KMS-11 (cell line): ENCODE measurements at regions not wholly inside any gene's neighbourhood (a gene's known extent, or its start where the extent isn't known, plus 50 kb on each side); places are given as distances from the start of the nearest gene placed in this dataset.

Source experiments
- H2AFZ ChIP-seq: fragments of 200-600 bp; sonication (generic); 2 replicates; pipeline ENCODE4 v1.6.1; 2016; ENCODE audit warnings: antibody characterized with exemption, mixed run types, low read depth
- H3K27ac ChIP-seq: fragments of 200-600 bp; sonication (generic); 2 replicates; pipeline ENCODE4 v1.6.1; 2016; ENCODE audit warnings: mild to moderate bottlenecking, mixed run types
- H3K27me3 ChIP-seq: fragments of 200-600 bp; sonication (generic); 2 replicates; pipeline ENCODE4 v1.6.1; 2017; ENCODE audit warnings: mild to moderate bottlenecking, low read depth, mixed run types, moderate library complexity; ENCODE audit not compliant: insufficient read depth
- H3K36me3 ChIP-seq: fragments of 200-600 bp; sonication (generic); 2 replicates; pipeline ENCODE4 v1.6.1; 2017; ENCODE audit warnings: mild to moderate bottlenecking, mixed run types; ENCODE audit not compliant: insufficient read depth
- H3K4me1 ChIP-seq: fragments of 200-600 bp; sonication (generic); 2 replicates; pipeline ENCODE4 v1.6.1; 2016; ENCODE audit warnings: mild to moderate bottlenecking, low read depth, mixed run types; ENCODE audit not compliant: poor library complexity, severe bottlenecking
- H3K4me2 ChIP-seq: fragments of 200-600 bp; sonication (generic); 2 replicates; pipeline ENCODE4 v1.7.0; 2016; ENCODE audit warnings: mild to moderate bottlenecking, mixed run types
- H3K4me3 ChIP-seq: fragments of 200-600 bp; sonication (generic); IDR thresholded peaks from 2 replicates; pipeline ENCODE4 v1.6.1; 2017; ENCODE audit warnings: low read depth, low read length, mixed read lengths; ENCODE audit not compliant: insufficient read depth
- H3K79me2 ChIP-seq: fragments of 200-600 bp; sonication (generic); 2 replicates; pipeline ENCODE4 v1.6.1; 2016; ENCODE audit warnings: low read depth, mixed run types; ENCODE audit not compliant: insufficient read depth
- H3K9ac ChIP-seq: fragments of 200-600 bp; sonication (generic); 2 replicates; pipeline ENCODE4 v1.6.1; 2016; ENCODE audit warnings: mild to moderate bottlenecking, mixed run types
- H4K20me1 ChIP-seq: fragments of 200-600 bp; sonication (generic); 2 replicates; pipeline ENCODE4 v1.6.1; 2016; ENCODE audit warnings: mild to moderate bottlenecking, mixed run types; ENCODE audit not compliant: insufficient read depth
- CTCF ChIP-seq: fragments of 200-600 bp; sonication (generic); conservative IDR thresholded peaks from 2 replicates; pipeline ENCODE4 v1.6.1; 2017; ENCODE audit warnings: low read depth, mild to moderate bottlenecking, antibody characterized with exemption, low read length, moderate library complexity, mixed read lengths

DNA sequence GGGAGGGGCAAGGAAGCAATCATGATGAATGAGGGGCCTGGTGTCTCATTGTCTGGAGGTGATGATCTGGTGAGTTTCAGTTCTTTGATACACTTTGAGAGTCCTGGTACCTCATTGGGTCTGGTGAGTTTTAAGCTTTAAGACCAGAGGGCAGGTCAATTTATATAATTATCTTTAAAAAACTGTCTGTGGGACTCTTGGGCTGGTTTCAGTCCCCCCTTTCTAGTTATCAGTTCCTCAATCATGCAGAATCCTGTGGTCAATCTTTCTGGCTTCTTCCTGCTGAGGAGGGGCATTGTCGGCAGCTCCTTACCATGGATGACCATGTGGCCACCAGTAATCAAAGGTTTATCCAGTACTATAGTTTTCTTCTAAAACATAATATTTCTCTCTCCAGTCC is 789.1 kb downstream of the PCDH18 start:
- Histone ChIP-seq H3K27ac (no peak overlapping the region), H4K20me1 (no peaks in the 10 kb centered on the region), H3K36me3 (no peaks in the 10 kb centered on the region), H3K4me3 (no peak overlapping the region), H3K27me3 (no peaks in the 10 kb centered on the region), H3K4me2 (no peak overlapping the region), H3K4me1 (no peaks in the 10 kb centered on the region), H3K9ac (no peak overlapping the region), H2AFZ (no peak overlapping the region), H3K79me2 (no peaks in the 10 kb centered on the region)
- no peak for TF ChIP-seq CTCF

DNA sequence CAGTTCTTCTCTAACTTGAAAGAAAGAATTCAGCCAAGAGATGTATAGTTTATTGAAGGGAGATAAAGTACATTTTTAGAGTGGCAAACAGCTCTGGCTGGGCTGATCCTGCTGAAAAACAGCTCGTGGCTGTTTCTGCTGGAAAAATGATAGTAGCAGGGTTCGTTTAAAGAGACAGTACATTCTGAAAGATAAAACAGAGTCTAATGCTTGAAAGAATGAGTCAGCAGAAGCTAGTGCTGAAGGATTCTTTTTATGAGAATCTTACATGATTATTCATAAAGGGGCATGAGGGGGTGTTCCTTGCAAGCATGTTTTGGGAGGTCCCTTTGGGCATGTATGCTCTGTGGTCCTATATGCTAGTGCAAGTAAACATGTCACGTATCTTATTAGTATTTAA is 790.0 kb downstream of the PCDH18 start:
- no peak for TF ChIP-seq CTCF
- no peaks in the 10 kb centered on the region for H3K36me3 ChIP-seq
- no peak overlapping the region for H3K27ac ChIP-seq
- no peaks in the 10 kb centered on the region for H3K4me1 ChIP-seq
- H3K9ac ChIP-seq = no peak overlapping the region
- no peaks in the 10 kb centered on the region for H3K79me2 ChIP-seq
- H3K27me3 ChIP-seq = no peaks in the 10 kb centered on the region
- H2AFZ ChIP-seq = 0 out of 2 replicates have a peak overlapping the region, but pooled peaks have one; percentile 16
- H4K20me1 ChIP-seq = no peaks in the 10 kb centered on the region
- no peak overlapping the region for H3K4me2 ChIP-seq
- no peak overlapping the region for H3K4me3 ChIP-seq

DNA sequence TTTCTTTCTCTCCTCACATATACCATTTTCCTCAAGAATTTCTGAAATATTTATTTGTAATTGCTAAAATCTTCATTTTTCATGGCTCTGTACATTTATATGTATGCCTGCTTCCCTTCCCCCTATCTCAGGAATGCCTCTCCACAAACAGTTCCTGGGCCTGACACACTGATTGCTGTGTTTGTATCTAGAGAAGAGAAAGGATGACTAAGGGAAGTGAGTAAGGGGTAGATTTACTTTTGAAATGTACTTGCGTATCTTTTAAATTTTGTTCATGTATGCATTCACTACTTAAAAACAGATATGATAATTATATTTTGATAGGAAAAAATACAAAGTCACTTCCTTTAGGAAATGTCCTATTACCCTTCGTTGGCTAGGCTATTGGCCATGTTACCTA is 790.8 kb downstream of the PCDH18 start:
- H3K36me3 ChIP-seq = no peaks in the 10 kb centered on the region
- no peak for TF ChIP-seq CTCF
- H3K79me2 ChIP-seq = no peaks in the 10 kb centered on the region
- no peaks in the 10 kb centered on the region for H3K4me1 ChIP-seq
- no peaks in the 10 kb centered on the region for H3K27me3 ChIP-seq
- H3K4me2 ChIP-seq = no peak overlapping the region
- H3K27ac ChIP-seq = no peak overlapping the region
- no peak overlapping the region for H2AFZ ChIP-seq
- no peak overlapping the region for H3K9ac ChIP-seq
- H3K4me3 ChIP-seq = no peak overlapping the region
- no peaks in the 10 kb centered on the region for H4K20me1 ChIP-seq

DNA sequence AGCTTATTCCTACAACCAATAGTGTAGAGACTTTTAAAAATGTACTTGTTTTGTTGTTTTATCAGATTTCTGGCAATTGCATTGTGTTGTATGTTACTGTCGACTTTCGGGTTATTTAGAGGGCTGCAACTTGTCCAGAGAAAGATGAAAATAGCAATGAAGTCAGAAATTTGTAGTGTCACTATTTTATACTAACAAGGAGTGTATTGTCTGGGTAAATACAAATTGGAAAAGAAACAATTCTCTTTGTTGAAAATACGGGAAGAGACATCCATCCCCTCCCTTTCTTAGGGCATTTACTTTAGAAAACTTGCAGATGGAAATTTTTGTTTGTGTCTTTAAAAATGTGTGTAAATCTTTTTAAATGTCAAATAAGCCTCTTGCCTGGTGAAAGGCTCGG is 792.0 kb downstream of the PCDH18 start:
- TF ChIP-seq CTCF = no peak
- Histone ChIP-seq H3K4me1 (no peaks in the 10 kb centered on the region), H3K4me2 (no peak overlapping the region), H2AFZ (no peak overlapping the region), H3K4me3 (no peak overlapping the region), H3K79me2 (no peaks in the 10 kb centered on the region), H3K27ac (no peak overlapping the region), H4K20me1 (no peaks in the 10 kb centered on the region), H3K9ac (no peak overlapping the region), H3K27me3 (no peaks in the 10 kb centered on the region), H3K36me3 (no peaks in the 10 kb centered on the region)

GRCh38 chr4:136737066-136737465 is 795.2 kb downstream of the PCDH18 start:
- Histone ChIP-seq H3K79me2 (no peaks in the 10 kb centered on the region), H2AFZ (no peak overlapping the region), H3K27me3 (no peaks in the 10 kb centered on the region), H3K4me3 (no peak overlapping the region), H3K9ac (no peak overlapping the region), H3K27ac (no peak overlapping the region), H3K36me3 (no peaks in the 10 kb centered on the region), H4K20me1 (no peaks in the 10 kb centered on the region), H3K4me2 (no peak overlapping the region), H3K4me1 (no peaks in the 10 kb centered on the region)
- TF ChIP-seq CTCF = no peak
